ENCODE measurements at regions not wholly inside any gene's neighbourhood (a gene's known extent, or its start where the extent isn't known, plus 50 kb on each side); places are given as distances from the start of the nearest gene placed in this dataset.

GRCh38 chr7:81473236-81473635 lies 296.6 kb downstream of the HGF start:
- TF ChIP-seq EZH2 (IDR thresholded peaks at IDR 0.05; ENCODE audit: low read length, missing control alignments): no peak
- no peak for TF ChIP-seq CTCF (conservative IDR thresholded peaks at IDR 0.05 in 1 of 2, IDR thresholded peaks at IDR 0.05 in 1 of 2; ENCODE audit: low read depth in 1 of 2, low read length in 2 of 2)

Data from fibroblast of lung (primary cell).